Lung (tissue), 11 donors: ENCODE measurements at regions not wholly inside any gene's neighbourhood (a gene's known extent, or its start where the extent isn't known, plus 50 kb on each side); places are given as distances from the start of the nearest gene placed in this dataset.

Source experiments
- ATAC-seq: fragments of 200-7000 bp; cut with Tn5 transposase; one replicate; pipeline ENCODE4 v1.9.1; 2020; ENCODE audit warnings: moderate number of reproducible peaks; ENCODE audit not compliant: insufficient read depth, low FRiP score
- DNase-seq, 3 donors: peaks; one replicate each; pipeline ENCODE4 v3.0.0-alpha.2; 2013 to 2017
- H3K27ac ChIP-seq, 2 donors: one replicate each; pipeline ENCODE4 v1.5.1; 2013; ENCODE audit warnings: mild to moderate bottlenecking in 2 of 2, moderate library complexity in 2 of 2, control low read depth in 1 of 2, inconsistent platforms in 1 of 2, low read depth in 1 of 2, low read length in 1 of 2
- H3K27me3 ChIP-seq, 3 donors: one replicate each; pipeline ENCODE4 v1.5.1; 2013; ENCODE audit warnings: low read length in 2 of 3; ENCODE audit not compliant: control insufficient read depth in 3 of 3, insufficient read depth in 3 of 3
- H3K36me3 ChIP-seq, 4 donors: one replicate each; pipeline ENCODE4 v1.5.1; 2013; ENCODE audit warnings: low read length in 4 of 4, mild to moderate bottlenecking in 1 of 4, moderate library complexity in 1 of 4; ENCODE audit not compliant: control insufficient read depth in 4 of 4, insufficient read depth in 4 of 4
- H3K4me1 ChIP-seq, 5 donors: one replicate each; pipeline ENCODE4 v1.5.1; 2013; ENCODE audit warnings: low read length in 5 of 5, mild to moderate bottlenecking in 2 of 5, moderate library complexity in 1 of 5; ENCODE audit not compliant: control insufficient read depth in 5 of 5, insufficient read depth in 5 of 5
- H3K4me3 ChIP-seq: one replicate; pipeline ENCODE4 v1.5.1; 2013; ENCODE audit warnings: mild to moderate bottlenecking, control low read depth, moderate library complexity
- H3K9ac ChIP-seq, 2 donors: one replicate each; pipeline ENCODE4 v1.5.1; 2013; ENCODE audit warnings: low read length in 2 of 2, control low read depth in 1 of 2; ENCODE audit not compliant: insufficient read depth in 1 of 2
- H3K9me3 ChIP-seq, 4 donors: one replicate each; pipeline ENCODE4 v1.5.1; 2013; ENCODE audit warnings: low read length in 3 of 4, mild to moderate bottlenecking in 1 of 4, moderate library complexity in 1 of 4; ENCODE audit not compliant: control insufficient read depth in 4 of 4, insufficient read depth in 3 of 4
- CTCF ChIP-seq: IDR thresholded peaks from 2 replicates; pipeline ENCODE4 v1.5.1; 2012; ENCODE audit warnings: mild to moderate bottlenecking; ENCODE audit errors: control extremely low read depth, extremely low read depth
- WGBS, 2 donors: extraction: QIAGEN DNeasy Blood & Tissue Kit; methylation state at CpG; one replicate each; pipeline ENCODE4 v1.1.7; 2013; 5-methylcytosine and 5-hydroxymethylcytosine counted together
- donor health status: control.
- donor health status: control.
- donor health status: Bipolar disorder and iron deficiency.
- donor health status: healthy.
- donor health status: DM: yes; HTN: yes; CAD: no.

DNA sequence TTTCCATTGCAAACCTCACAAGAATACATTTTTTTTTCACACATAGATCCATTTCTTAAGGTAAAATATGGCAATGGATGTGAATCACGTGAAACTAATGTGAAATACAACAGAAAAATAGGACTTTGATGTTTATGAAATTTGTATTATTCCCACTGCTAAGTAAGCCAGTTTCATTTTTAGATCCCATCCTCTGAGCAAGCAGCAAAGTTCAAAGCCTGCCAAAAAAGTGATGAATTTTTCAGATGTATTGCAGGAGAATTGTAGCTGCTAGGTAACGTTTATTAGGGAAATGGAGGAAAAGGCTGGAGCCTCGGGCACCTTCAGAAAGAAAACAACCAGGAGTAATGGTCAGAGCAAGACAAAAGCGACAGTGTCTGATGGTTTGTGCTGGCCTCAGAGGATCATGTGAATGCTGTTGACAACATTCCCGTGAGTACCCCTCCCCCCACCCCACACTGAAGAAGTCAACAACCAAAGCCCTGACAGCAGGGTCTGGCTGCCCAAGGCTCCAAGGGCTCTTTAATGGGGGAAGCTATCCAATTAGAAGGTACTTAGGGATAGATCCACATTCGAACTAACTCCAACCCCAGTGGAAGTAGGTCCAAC is 95.5 kb downstream of the OXGR1 start:
- ATAC-seq (no peak), DNase-seq (peak in 1 of 3 donors; percentile 17)
- Histone ChIP-seq H3K27ac (no peak overlapping the region), H3K9ac (no peak overlapping the region), H3K4me1 (no peaks in the 10 kb centered on the region), H3K4me3 (no peak overlapping the region), H3K36me3 (no peaks in the 10 kb centered on the region), H3K9me3 (peaks cover 0 to 6% (median 3%) of the 10 kb centered on the region in 4 donors), H3K27me3 (no peaks in the 10 kb centered on the region)
- TF ChIP-seq CTCF: no peak
- 62 to 74% methylated on average over 6 of the region's 6 CpGs for WGBS, 2 donors

GRCh38 chr13:96898212-96898611 is 96.1 kb downstream of the OXGR1 start:
- no peak for TF ChIP-seq CTCF
- Histone ChIP-seq H3K9me3 (peaks cover 0 to 6% (median 3%) of the 10 kb centered on the region in 4 donors), H3K4me1 (no peaks in the 10 kb centered on the region), H3K36me3 (no peaks in the 10 kb centered on the region), H3K27me3 (no peaks in the 10 kb centered on the region), H3K27ac (no peak overlapping the region), H3K4me3 (no peak overlapping the region), H3K9ac (no peak overlapping the region)
- ATAC-seq: no peak
- DNase-seq: no peak
